Amniotic epithelial cell (primary cell): ENCODE measurements at regions not wholly inside any gene's neighbourhood (a gene's known extent, or its start where the extent isn't known, plus 50 kb on each side); places are given as distances from the start of the nearest gene placed in this dataset.

Source experiments
- DNase-seq: peaks from one replicate; pipeline ENCODE4 v3.0.0-alpha.2; 2010; ENCODE audit warnings: low read depth

GRCh38 chr7:18414885-18415284 lies 80.7 kb upstream of the HDAC9 start:
- DNase-seq = no peak

GRCh38 chr7:18416988-18417387 lies 78.6 kb upstream of the HDAC9 start:
- no peak for DNase-seq

- no peak for DNase-seq
Observed at GRCh38 chr7:18419456-18419855, 76.1 kb upstream of the HDAC9 start.

GRCh38 chr7:18420108-18420507 lies 75.4 kb upstream of the HDAC9 start:
- DNase-seq = peak; percentile 17

- DNase-seq = peak; percentile 14
Observed at GRCh38 chr7:18420748-18421147, 74.8 kb upstream of the HDAC9 start.

GRCh38 chr7:18421297-18422002 lies 74.1 kb upstream of the HDAC9 start:
- peak; percentile 55 for DNase-seq

- DNase-seq = no peak
Observed at GRCh38 chr7:18425227-18425626, 70.3 kb upstream of the HDAC9 start.

GRCh38 chr7:18425838-18426445 lies 69.6 kb upstream of the HDAC9 start:
- DNase-seq = no peak

GRCh38 chr7:18426564-18427226 lies 68.9 kb upstream of the HDAC9 start:
- peak; percentile 22 for DNase-seq

GRCh38 chr7:18429547-18429946 lies 66.0 kb upstream of the HDAC9 start:
- peak; percentile 41 for DNase-seq

GRCh38 chr7:18430810-18431209 lies 64.7 kb upstream of the HDAC9 start:
- no peak for DNase-seq

- no peak for DNase-seq
Observed at GRCh38 chr7:18434171-18434570, 61.4 kb upstream of the HDAC9 start.

GRCh38 chr7:18437101-18437500 lies 58.4 kb upstream of the HDAC9 start:
- DNase-seq = no peak

GRCh38 chr7:18440934-18441333 lies 54.6 kb upstream of the HDAC9 start:
- no peak for DNase-seq

- no peak for DNase-seq
Observed at GRCh38 chr7:18444826-18445225, 50.7 kb upstream of the HDAC9 start.

GRCh38 chr7:18445483-18445882 lies 50.1 kb upstream of the HDAC9 start:
- DNase-seq = no peak
